B cell (primary cell): ENCODE measurements at regions not wholly inside any gene's neighbourhood (a gene's known extent, or its start where the extent isn't known, plus 50 kb on each side); places are given as distances from the start of the nearest gene placed in this dataset.

Experiments
- ATAC-seq: fragments of 200-7000 bp; cut with Tn5 transposase; one replicate; pipeline ENCODE4 v1.10.0; 2021; ENCODE audit warnings: low read depth, mild to moderate bottlenecking, moderate number of reproducible peaks, moderate library complexity
- CTCF ChIA-PET: fragments of 350-600 bp; sonication (Branson Sonifier 250); formaldehyde crosslinking; loops from one replicate; lab custom pipeline; 2021; ENCODE audit warnings: antibody characterized with exemption, inconsistent platforms; lab: Charles Lee
- POLR2A ChIA-PET: fragments of 350-600 bp; sonication (Branson Sonifier 250); formaldehyde crosslinking; loops from one replicate; lab custom pipeline; 2021; ENCODE audit warnings: antibody characterized with exemption; lab: Charles Lee
- DNase-seq: peaks from one replicate; pipeline ENCODE4 v3.0.0; 2013
- H2AFZ ChIP-seq: 2 replicates; pipeline ENCODE4 v1.6.1; 2012; ENCODE audit warnings: mild to moderate bottlenecking, low read depth, low read length; ENCODE audit not compliant: insufficient read depth, poor library complexity, severe bottlenecking
- H3K27ac ChIP-seq, 2 donors: 1 replicate in 1 of 2; 2 replicates in 1 of 2; pipeline ENCODE4 v1.5.1; 2012 to 2013; ENCODE audit warnings: low read length in 2 of 2, mild to moderate bottlenecking in 2 of 2, moderate library complexity in 1 of 2
- H3K27me3 ChIP-seq, 4 experiments: fragments of 200-600 bp in 1 of 4; sonication (generic) in 1 of 4; replicated peaks in 1 of 4; 1 replicate in 2 of 4; 2 replicates in 2 of 4; pipeline versions ENCODE4 v1.6.1 to v1.7.0; 2013 to 2016; ENCODE audit warnings: low read length in 3 of 4, mild to moderate bottlenecking in 2 of 4, mixed read lengths in 1 of 4, moderate library complexity in 1 of 4; ENCODE audit not compliant: insufficient read depth in 4 of 4, control insufficient read depth in 3 of 4; ENCODE audit errors: control extremely low read depth in 1 of 4
- H3K36me3 ChIP-seq, 2 experiments: replicated peaks in 1 of 2; 1 replicate in 1 of 2; 2 replicates in 1 of 2; pipeline versions ENCODE4 v1.6.1 to v1.7.1; 2013; ENCODE audit warnings: low read length in 1 of 2; ENCODE audit not compliant: insufficient read depth in 2 of 2, control insufficient read depth in 1 of 2; ENCODE audit errors: control extremely low read depth in 1 of 2, extremely low read depth in 1 of 2
- H3K4me1 ChIP-seq, 2 donors: fragments of 200-600 bp in 1 of 2; sonication (generic) in 1 of 2; 1 replicate in 1 of 2; 2 replicates in 1 of 2; pipeline versions ENCODE4 v1.5.1 to v1.6.1; 2013 to 2017; ENCODE audit warnings: low read length in 2 of 2; ENCODE audit not compliant: control insufficient read depth in 2 of 2, insufficient read depth in 2 of 2
- H3K4me2 ChIP-seq: replicated peaks from 2 replicates; pipeline ENCODE3; 2012; ENCODE audit warnings: mild to moderate bottlenecking, low read depth, low read length; ENCODE audit not compliant: poor library complexity, severe bottlenecking
- H3K4me3 ChIP-seq, 5 experiments: fragments of 200-600 bp in 1 of 5; sonication (generic) in 1 of 5; 1 replicate in 3 of 5; 2 replicates in 2 of 5; pipeline versions ENCODE4 v1.5.1 to v1.7.0; 2011 to 2016; ENCODE audit warnings: low read length in 4 of 5, mild to moderate bottlenecking in 4 of 5, low read depth in 2 of 5, control low read depth in 1 of 5, moderate library complexity in 1 of 5; ENCODE audit not compliant: insufficient read depth in 1 of 5; ENCODE audit errors: control extremely low read depth in 1 of 5, extremely low read depth in 1 of 5
- H3K79me2 ChIP-seq: fragments of 200-600 bp; sonication (generic); one replicate; pipeline ENCODE4 v1.6.0; 2016; ENCODE audit warnings: low read length; ENCODE audit not compliant: control insufficient read depth, insufficient read depth
- H3K9ac ChIP-seq: fragments of 200-600 bp; sonication (generic); 2 replicates; pipeline ENCODE4 v1.6.1; 2017; ENCODE audit warnings: mild to moderate bottlenecking, low read length, moderate library complexity
- H3K9me3 ChIP-seq, 3 donors: one replicate each; pipeline versions ENCODE4 v1.6.1 to v1.7.1; 2013; ENCODE audit warnings: low read length in 2 of 3; ENCODE audit not compliant: control insufficient read depth in 2 of 3, insufficient read depth in 1 of 3; ENCODE audit errors: control extremely low read depth in 1 of 3
- H4K20me1 ChIP-seq: 2 replicates; pipeline ENCODE4 v1.6.0; 2012; ENCODE audit warnings: mild to moderate bottlenecking, low read length; ENCODE audit not compliant: insufficient read depth, control insufficient read depth, poor library complexity, severe bottlenecking
- H3K27ac Mint-ChIP-seq: one replicate; pipeline ENCODE4 v1.8.0; 2021; ENCODE audit warnings: mixed read lengths
- H3K27me3 Mint-ChIP-seq: one replicate; pipeline ENCODE4 v1.8.0; 2021; ENCODE audit warnings: mixed read lengths
- H3K4me1 Mint-ChIP-seq: one replicate; pipeline ENCODE4 v1.8.0; 2021; ENCODE audit warnings: mixed read lengths
- H3K4me3 Mint-ChIP-seq: one replicate; pipeline ENCODE4 v1.8.0; 2021; ENCODE audit warnings: mixed read lengths
- H3K9me3 Mint-ChIP-seq: one replicate; pipeline ENCODE4 v1.8.0; 2022; ENCODE audit warnings: mixed read lengths; ENCODE audit not compliant: insufficient read depth
- EZH2 ChIP-seq: IDR thresholded peaks from 2 replicates; pipeline ENCODE4 v1.6.1; 2012; ENCODE audit warnings: borderline replicate concordance, low read depth, mild to moderate bottlenecking, moderate library complexity, low read length; ENCODE audit not compliant: insufficient read depth, poor library complexity, severe bottlenecking
- WGBS: methylation state at CpG from one replicate; pipeline ENCODE4 v1.1.5; 2013; ENCODE audit warnings: missing lambda C conversion rate; ENCODE audit not compliant: insufficient coverage; 5-methylcytosine and 5-hydroxymethylcytosine counted together
- intact Hi-C: fragments of 100-400 bp; cut with micrococcal nuclease; formaldehyde crosslinking; loops from one replicate; pipeline ENCODE4 v1.10.0; 2022
- TF ChIP-seq, protein P1 (sequence below): fragments of 200-600 bp; IDR thresholded peaks from one replicate; pipeline ENCODE4 v1.8.0; 2022; ENCODE audit warnings: antibody characterized with exemption, mild to moderate bottlenecking

DNA sequence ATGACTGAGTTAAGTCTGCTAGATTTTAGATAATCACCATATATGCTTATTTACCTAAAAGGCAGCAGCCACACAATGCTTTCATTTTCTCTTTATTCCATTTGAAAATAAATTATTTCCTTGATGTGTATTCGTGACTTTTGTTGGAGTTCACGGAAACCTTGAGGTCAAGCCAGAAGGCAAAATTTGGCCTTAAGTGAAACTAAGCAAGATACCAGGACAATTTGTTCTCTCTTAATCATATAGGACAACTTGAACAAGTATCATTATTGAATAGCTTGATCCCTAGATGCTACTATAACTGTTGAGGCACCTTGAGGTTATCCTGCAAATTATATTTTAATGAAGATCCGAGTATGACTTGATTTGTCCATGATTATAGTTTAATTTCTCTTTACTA is 429.2 kb upstream of the DACH1 start:
- no peak for ATAC-seq
- H3K4me3 Mint-ChIP-seq, result no peak overlapping the region

DNA sequence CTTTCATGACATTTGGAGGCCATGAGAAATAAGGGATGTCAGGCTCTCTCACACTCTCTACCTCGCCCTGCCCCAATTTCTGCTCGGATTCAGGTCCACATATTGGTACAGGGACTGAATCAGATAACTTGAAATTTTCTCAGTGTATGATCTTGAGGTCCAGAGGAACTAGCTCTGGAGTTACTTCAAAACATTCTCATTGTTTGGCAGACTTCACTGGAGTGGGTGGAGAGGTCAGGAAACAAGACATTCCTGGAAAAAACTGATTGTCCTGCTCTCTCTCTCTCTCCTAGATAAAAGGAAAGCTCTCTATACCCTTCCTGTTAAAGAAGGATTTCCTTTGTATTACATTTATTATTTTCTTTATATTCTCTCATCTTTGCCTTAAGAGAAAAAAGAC is 428.1 kb upstream of the DACH1 start:
- no CpG with 5 or more reads among the region's 2 CpGs for WGBS
- Histone ChIP-seq H2AFZ (no peak overlapping the region), H3K27ac (no peak overlapping the region), H3K9ac (no peak overlapping the region), H3K4me2 (no peak overlapping the region), H3K4me3 (no peak overlapping the region), H3K36me3 (no peaks in the 10 kb centered on the region), H3K9me3 (peaks cover 0 to 1% (median 0%) of the 10 kb centered on the region in 3 donors), H4K20me1 (no peaks in the 10 kb centered on the region), H3K4me1 (no peaks in the 10 kb centered on the region), H3K27me3 (no peaks in the 10 kb centered on the region), H3K79me2 (no peaks in the 10 kb centered on the region)
- intact Hi-C loops, result no loop called here
- Mint-ChIP-seq H3K27me3 (no peaks in the 10 kb centered on the region), H3K9me3 (no peaks in the 10 kb centered on the region), H3K27ac (no peak overlapping the region), H3K4me1 (no peaks in the 10 kb centered on the region), H3K4me3 (no peak overlapping the region)
- DNase-seq, result no peak
- TF ChIP-seq, protein P1, sequence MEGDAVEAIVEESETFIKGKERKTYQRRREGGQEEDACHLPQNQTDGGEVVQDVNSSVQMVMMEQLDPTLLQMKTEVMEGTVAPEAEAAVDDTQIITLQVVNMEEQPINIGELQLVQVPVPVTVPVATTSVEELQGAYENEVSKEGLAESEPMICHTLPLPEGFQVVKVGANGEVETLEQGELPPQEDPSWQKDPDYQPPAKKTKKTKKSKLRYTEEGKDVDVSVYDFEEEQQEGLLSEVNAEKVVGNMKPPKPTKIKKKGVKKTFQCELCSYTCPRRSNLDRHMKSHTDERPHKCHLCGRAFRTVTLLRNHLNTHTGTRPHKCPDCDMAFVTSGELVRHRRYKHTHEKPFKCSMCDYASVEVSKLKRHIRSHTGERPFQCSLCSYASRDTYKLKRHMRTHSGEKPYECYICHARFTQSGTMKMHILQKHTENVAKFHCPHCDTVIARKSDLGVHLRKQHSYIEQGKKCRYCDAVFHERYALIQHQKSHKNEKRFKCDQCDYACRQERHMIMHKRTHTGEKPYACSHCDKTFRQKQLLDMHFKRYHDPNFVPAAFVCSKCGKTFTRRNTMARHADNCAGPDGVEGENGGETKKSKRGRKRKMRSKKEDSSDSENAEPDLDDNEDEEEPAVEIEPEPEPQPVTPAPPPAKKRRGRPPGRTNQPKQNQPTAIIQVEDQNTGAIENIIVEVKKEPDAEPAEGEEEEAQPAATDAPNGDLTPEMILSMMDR, result no peak
- no peak for TF ChIP-seq EZH2
- no peak for ATAC-seq
- ChIA-PET CTCF (no interaction called here), POLR2A (no interaction called here)

More for the DNA sequence above, 429.2 kb upstream of the DACH1 start:
- H3K9me3 ChIP-seq, result peaks cover 0 to 1% (median 0%) of the 10 kb centered on the region in 3 donors
- H3K27ac ChIP-seq, result no peak overlapping the region
- no peaks in the 10 kb centered on the region for H3K79me2 ChIP-seq
- no peak overlapping the region for H3K4me2 ChIP-seq
- no peak overlapping the region for H3K4me3 ChIP-seq
- Mint-ChIP-seq H3K27me3 (no peaks in the 10 kb centered on the region), H3K4me1 (no peaks in the 10 kb centered on the region), H3K27ac (no peak overlapping the region), H3K9me3 (no peaks in the 10 kb centered on the region)
- no peaks in the 10 kb centered on the region for H4K20me1 ChIP-seq
- POLR2A ChIA-PET, result interaction anchor here (0.6 kb wide), 1 partner anchor 428 kb away, joined by 3 read pairs; no protein-coding TSS in a partner anchor
- no peaks in the 10 kb centered on the region for H3K27me3 ChIP-seq
- intact Hi-C loops, result no loop called here
- no peak overlapping the region for H2AFZ ChIP-seq
- no peaks in the 10 kb centered on the region for H3K36me3 ChIP-seq
- no peak for DNase-seq
- H3K4me1 ChIP-seq, result no peaks in the 10 kb centered on the region
- H3K9ac ChIP-seq, result no peak overlapping the region
- no CpG with 5 or more reads among the region's 3 CpGs for WGBS
- TF ChIP-seq, protein P1, result no peak
- no peak for TF ChIP-seq EZH2
- CTCF ChIA-PET, result no interaction called here
